HG03103 (cell line): ENCODE measurements at regions not wholly inside any gene's neighbourhood (a gene's known extent, or its start where the extent isn't known, plus 50 kb on each side); places are given as distances from the start of the nearest gene placed in this dataset.

ENCODE experiments used
- ATAC-seq: cut with Tn5 transposase; IDR thresholded peaks from one replicate; pipeline ENCODE4 v1.9.1; 2021; ENCODE audit warnings: low read depth; ENCODE audit not compliant: unreplicated experiment

DNA sequence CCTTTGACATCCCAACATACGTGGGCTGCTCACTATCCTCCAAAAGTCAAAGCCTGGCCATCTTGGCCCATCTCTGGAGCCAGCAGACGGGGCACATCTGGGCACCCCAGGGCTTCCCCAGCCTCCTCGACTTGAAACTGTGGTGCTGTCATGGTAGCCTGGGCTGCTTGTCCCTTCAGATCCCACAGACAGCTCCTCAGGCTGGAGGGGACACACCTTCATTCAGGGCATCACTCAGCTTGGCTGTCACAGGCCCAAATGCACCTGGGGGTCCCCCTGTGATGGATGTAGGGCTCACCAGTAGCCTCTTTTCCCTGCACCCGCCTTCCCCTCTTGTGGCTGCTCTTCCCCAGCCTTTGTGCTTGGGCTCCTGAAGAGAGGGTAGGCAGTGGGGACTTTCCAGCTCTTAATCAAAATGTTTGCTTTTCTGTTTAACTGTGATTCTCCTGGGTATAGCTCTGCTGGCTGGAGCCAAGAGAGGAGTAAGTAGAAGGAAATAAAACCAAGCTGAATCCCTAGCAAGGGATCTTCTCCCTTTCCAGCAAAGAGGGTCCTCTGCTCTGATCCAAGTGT lies 92.3 kb downstream of the GYPC start:
- no peak for ATAC-seq

DNA sequence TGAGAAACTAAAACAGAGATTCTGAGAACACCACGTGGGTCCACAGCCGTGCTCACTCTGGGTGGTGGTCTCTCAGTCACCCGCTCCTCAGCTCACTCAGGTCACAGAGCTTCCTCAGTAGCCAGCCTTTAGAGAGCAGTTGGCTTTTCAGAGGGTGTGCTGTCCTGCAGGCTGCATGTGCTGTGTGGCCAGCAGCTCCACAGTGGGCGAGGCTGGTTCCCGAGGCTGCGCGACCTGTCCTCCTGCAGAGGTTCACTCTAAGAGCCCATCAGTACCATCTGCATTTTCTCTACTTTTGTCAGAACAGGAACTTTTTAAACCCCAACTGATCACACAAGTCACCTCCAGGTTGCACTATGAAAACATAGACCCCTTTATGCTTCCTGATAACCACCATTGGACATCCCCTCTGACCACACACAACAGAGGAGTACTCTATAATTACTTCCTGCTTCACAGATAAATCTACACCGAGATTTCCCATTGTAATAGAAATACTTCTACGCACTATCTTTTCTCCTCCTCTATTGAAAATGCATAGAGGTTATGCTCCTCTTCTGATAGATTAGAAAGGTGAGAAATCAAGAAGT lies 93.1 kb downstream of the GYPC start:
- ATAC-seq = peak; percentile 35

DNA sequence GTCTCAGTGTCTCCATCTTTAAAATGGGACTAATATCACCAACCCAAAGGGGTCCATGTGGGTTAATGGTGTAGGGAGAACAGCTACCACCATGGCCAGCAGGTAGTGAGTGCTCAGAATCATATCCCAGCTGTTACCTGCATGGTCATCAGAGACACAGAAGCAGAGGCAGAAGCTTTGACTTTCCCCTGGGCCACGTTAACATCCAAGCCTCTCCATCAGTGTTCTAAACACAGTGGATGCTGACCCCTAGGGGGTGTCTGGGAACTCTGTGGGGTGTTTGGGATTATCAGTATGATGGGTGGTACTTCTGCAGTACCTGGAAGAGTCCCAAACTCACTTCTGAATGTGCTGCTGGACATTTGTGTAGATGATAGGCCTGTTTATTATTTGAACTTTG lies 93.6 kb downstream of the GYPC start:
- ATAC-seq = peak; percentile 42

DNA sequence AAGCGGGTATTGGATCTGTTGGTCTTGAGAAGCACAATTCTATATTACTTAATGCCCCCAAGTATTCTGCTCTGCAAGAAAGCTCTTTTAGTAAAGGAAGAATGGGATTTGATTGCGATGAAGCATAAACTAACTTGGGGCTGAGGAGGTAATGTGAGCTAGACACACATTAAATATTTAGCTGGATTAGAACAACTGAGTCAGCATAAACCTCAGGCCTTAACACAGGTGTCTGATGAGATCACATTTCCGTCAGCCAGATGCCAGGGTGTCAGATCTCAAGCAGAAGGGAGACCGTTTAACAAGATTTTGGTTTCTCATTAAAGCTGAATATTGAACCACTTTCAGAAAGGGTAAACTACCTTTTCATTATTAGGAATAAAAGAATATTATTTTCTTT lies 94.5 kb downstream of the GYPC start:
- no peak for ATAC-seq

DNA sequence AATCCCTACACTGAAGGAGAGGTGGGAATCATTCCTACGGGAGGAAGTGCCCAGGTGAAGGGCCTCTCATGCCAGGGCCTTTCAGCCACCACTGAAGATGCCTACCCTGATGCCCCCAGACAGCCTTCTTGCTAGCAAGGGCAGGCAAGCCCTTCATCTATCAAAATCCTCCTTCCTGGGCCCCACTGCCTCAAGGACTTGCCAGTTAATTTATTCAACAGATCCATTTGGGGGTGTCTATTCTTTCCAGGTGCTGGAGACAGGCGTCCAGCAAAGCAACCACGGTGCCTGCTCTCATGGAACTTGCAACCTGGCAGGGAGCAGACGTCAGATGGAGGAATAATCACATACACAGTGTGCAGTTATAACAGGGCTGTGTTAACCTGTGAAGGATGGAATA lies 95.5 kb downstream of the GYPC start:
- ATAC-seq = no peak

DNA sequence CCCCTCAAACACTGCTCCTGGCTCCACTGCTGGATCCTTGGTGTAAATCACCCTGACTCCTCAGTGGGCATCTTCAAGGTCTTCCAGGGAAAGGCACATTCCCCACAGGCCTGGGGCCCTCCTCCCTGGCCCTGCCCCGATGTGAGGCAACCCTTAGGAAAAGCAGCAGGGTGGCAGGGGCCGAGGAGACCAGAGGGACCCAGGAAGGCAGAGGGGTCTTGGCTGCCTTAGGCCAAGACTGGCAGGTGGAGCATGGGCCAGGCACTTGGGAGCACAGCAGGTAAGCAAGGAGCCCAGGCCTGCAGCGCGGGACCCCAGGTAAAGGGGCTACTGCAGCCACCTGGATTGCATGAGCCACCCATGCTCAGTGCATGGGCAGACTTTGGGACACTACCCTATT lies 96.9 kb downstream of the GYPC start:
- ATAC-seq = no peak

DNA sequence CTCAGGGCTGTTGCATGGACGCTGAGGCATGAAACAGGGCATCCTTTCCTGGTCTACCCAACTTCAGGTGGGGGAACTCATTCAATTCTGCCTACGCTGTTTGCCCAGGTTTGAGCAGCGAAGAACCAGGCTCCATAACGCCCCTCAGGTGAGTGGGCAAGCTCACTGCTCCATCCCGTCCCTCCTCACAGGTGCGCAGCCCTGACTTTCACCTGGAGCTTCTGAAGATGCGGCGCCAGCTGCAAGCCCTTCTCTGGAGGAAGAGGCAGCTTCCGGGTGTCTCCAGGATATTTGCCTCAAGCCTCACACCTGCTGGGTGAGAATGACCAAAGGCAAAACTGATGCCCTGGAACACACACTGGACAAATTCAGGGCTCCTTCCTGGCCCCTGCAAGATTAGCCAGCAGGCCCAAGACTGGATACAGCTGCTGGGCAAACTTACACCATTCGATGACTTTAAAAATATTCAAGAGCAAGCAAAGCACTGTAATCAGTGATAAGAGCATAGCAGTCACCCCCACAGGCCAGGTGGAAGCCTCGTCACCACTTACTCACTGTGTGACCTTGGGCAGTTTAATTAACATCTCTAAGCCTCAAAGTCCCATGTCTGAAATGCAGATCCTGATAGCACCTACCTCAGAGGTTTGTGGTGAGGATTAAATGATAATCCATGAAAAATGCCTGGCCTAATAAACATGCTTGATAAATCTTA lies 97.7 kb downstream of the GYPC start:
- no peak for ATAC-seq

DNA sequence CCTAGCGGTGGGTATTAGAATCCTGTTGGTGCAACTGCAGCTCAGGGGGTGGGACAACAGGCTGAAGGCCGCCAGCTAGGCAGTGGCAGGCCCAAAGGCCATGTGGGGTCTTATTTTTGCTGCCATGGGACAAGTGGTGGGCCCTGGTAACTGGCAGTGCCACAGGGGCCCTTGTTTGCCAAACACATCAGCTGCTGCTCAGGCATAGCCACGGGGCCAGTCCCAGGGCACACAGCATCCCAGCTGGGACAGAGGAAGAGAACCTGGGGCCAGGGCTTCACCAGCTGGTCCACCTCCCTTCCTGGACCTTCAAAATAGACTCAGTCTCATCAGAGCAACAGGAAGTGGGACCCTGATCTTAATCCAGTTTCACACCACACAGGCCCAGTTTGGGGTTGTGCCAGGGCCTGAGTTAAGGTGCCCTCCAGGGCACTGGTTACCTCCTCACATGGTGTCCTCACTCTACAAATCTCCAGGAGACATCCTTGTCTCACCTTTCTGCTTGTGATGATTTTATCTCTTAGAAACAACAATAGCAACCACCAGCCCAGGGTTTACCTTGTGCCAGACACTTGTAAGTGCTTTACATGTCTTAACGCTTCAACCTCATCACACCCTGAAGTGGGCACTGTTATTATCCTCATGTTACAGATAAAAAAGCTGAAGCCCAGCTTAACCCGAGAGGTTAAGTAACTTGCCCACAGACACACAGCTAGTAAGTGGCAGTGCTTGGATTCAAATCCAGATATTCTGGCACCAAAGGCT lies 98.5 kb downstream of the GYPC start:
- ATAC-seq = no peak

DNA sequence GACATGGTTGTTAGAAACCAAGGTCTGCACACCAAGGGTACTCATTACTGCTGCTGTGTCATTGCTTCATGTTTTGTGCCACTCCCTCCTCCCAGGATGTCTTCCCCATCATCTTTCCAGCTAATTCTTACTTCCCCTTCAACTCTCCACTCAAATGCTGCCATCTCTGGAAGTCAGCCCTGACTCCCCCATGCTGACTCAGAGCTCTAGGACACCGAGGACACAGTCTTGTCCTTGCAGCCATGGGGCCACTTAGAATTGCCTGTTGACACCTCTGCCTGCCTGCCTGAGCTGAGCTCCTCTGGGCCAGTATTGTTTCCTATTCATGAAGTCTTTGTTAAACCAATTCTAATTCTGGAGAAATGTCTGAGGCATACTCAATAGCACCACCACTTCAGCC lies 100.2 kb downstream of the GYPC start:
- no peak for ATAC-seq

DNA sequence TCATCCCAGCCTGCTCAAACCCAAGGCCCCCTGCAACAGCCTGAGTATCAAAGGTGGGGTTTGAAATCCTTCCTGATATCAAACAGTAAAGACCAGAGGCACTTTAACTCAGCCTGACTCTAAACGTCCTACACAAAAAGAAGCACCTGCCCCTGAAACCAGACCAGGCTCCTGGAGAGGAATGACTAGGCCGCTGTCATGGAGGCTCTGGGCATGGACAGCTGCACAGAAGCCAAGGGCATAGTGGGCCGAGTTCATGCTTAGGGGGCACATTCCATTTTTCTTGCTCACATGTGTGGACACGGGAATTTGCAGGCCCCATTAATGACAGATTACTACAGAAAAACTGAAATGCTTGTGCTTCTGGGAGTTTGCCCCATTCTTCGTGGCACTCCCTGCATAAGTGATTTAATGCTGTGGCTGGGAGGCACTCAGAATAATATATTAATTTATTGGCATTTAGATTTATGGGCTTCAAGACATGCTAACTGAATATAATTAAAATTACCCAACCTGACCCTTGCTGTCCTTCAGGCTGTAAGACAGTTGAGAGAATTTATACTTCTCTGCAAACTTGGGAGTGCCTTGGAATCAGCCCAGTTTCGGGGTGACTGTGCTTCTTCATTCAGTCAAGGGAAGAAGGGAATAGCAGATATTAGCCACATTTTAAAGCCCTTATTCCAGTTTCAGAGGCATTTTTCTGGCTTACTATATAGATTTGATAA lies 105.5 kb downstream of the GYPC start:
- no peak for ATAC-seq

DNA sequence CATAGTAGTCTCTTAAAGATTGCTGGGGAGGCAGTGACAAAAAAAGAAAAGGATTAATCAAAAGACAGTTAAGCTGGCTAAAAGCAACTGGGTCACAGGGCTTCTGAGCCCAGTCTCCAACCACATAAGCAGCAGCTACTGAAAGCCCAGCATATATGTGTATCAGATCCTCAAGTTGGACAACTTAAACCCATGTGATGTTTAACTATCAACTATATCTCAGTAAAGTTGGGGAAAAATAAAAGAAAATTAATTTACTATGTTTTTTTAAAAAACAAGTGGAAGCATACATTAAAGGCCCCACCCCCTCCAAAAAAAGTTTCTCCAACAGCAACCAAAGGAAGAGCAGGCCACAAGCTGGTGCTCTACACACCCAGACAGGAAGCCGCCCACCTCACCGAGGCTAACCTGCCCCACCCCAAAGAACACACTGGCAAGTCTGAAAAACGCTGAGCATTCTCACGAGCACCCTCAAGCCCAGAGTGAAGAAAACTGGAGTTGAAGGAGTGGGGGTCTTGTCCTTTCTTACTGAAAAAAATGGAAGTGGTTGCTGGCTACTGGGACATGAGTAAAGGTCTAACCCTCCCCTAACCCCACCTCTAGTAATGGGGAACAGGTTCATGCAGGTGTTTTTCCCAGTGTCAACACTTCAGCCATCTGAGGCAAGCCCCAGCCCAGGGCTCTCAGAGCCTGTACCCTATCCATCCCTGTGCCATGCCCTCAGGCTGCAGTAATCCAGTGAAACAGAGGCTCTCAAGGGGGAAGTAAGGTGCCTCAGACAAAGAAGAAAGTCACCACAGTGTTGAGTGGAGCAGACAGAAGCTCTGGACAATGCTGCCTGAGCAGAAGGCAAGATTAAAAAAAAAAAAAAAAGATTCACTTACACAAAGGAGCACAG lies 106.3 kb downstream of the GYPC start:
- peak; percentile 76 for ATAC-seq

DNA sequence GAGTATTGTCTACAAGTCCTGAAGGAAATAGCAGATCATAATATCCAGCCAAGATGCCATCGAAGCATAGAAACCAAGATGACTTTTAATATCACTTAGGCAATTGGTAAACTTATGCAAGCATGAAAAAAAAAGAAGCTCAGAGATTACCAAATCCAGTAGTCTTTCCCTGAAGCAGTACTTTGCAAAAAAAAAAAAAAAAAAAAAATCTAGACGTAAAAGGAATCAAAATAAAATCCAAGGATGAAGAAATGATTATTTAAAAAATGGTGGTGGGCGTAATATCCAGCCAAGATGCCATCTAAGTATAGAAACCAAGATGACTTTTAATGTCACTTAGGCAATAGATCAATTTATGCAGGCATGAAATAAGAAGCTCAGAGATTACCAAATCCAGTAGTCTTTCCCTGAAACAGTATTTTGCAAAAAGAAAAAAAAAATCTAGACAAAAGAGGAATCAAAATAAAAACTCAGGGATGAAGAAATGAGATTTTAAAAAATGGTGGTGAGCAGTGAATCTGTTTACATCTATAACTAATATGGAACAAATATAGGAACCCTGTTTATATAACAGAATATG lies 108.8 kb downstream of the GYPC start:
- no peak for ATAC-seq

DNA sequence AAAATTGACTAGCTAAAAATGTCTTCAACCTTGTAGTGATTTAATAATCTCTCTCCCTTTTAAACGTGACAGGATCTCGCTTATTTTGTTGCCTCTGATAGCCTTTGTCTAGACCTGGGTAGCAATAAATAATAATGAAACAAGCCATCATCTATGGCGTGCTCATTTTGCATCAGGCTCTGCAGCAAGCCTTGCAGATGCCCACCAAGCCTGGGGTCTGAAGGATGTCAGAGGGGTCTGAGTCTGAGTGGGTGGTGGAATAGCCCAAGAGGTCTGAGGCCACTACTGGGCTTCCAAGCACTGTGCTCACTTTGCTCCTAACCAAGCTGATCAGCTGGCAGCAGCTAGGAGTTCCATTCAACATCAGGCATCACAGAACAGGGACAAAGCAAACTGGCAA lies 109.4 kb downstream of the GYPC start:
- ATAC-seq = no peak

DNA sequence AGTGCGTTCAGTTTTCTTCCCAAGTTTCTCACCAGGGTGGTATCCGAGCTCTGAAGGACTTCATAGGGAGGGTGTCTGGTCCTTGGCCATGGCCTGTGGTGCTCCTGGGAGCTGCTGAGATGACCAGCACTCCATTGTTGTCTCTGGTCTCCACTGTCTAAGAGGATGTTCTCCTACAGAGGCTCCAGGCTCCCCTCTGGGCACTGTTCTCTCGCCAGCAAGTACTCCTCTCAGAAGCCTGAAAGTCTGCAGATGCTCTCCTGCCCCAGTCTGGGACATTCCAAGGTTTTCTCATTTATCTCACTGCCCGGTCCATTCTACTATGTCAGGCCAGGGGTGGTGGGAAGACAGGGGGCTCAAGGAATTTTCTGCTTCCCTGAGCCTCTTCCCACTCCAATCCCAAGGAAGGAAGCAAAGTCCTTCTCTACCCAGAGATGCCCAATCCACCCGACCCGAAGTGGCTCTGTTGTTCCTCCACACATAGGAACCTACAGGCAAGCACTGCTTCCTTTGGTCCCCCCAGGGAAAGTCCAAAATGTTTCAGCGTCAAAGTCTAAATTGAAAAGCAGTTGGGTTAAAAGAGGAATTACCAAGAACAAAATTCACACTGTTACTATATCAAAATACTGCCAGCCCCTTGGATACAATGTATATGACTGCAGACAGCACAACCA lies 110.5 kb downstream of the GYPC start:
- no peak for ATAC-seq

DNA sequence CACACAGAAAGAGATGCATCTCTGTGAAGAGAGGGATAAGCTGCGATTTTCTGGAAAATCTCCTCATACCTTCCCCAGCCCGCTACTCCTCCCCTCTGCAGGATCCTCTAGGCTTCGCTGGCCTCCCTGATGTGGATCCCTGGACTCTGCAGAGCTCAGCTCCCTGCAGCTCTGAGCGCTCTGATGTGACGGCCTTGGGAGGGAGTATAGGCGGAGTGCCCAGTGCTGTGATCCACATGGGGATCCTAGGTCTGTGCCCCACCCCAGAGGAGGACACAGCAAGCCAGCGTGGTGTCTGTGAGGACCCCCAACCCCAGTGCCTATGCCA lies 111.0 kb downstream of the GYPC start:
- ATAC-seq = no peak

DNA sequence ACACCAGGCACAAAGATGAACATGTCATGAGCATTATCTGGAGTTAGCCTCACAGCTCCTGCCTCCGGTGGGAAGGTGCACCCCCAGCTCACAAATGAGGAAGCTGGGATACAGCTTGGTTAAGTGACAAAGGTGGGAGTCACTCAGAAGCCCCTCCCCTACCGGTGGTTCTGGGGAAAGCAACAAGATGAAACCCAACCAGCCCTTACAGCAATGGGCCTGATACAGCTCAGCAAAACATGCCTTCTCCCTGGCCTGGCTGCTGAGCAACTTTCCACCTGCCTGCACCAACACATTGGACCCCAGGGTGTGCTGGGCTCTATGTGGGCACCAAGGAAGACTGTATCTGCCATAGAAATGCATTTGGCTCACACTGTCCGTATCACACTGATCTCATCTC lies 113.2 kb downstream of the GYPC start:
- ATAC-seq = no peak

DNA sequence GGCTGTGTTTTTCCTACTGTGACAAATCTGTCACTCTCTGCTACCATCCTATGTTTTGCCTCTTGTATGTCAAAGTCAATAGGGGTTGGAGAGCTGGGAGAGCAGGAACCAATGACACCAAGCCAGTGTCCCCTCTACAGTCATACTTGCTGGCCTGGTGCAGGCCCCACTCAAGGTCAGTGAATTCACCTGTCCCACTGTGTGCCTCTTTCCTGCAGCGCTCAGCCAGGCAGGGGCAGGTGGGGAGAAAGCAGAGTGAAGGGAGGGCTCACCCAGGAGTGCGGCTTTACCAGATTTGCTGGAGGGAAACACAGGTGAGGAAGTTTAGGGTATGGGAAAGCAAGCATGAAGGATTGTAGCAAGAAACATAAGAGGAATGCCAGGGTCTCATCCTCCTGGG lies 114.5 kb downstream of the GYPC start:
- ATAC-seq = no peak

DNA sequence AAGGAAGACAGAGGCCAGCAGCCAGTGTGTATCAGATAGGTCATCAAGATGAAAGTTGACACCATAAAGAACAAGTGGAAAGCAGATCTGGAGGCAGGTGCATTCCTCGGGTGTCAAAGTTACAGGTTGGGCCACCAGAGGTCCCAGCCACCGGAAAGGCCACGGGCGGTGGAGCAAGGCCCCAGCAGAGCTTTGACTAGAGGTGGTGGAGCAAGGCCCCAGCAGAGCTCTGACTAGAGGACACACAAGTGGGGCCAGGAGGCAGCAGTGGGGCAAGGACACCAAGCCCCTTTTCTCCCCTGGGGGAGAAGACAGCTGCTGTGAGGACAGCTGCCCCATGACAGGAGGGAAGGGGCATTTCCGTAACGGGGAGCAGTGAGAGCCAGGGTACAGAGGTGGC lies 115.1 kb downstream of the GYPC start:
- no peak for ATAC-seq

DNA sequence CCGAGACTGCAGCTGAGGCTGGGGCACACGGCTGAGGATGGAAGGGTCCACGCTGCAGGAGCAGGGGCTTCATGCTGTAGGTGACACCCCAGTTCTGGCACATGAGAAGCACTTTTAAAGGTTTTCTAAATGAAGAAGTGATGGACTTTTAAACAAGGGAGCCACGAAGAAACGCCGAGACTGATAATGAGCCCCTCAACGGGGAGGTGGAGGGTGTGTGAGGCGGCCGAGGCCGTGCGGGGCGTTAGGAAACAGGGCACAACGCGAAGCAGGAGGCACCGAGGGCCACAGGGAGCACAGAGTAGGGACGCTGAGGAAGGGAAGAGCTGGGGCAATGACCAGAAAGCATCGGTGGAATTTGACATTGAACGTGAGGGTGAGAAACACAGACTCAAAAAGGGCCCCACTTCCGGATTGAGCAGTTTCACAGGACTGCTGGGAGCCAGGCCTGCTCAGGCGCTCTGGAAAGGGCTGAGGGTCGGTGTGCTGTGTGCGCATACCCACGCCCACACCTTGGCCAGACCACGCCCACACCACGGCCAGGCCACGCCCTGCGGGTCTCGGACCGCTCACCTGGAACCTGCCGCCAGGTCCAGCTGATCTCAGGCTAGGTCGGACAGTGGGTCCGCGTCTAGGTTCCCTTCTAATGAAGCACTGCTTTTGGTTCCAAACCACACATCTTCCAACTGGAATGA lies 115.7 kb downstream of the GYPC start:
- ATAC-seq = no peak
